ENCODE measurements at regions not wholly inside any gene's neighbourhood (a gene's known extent, or its start where the extent isn't known, plus 50 kb on each side); places are given as distances from the start of the nearest gene placed in this dataset.

DNA sequence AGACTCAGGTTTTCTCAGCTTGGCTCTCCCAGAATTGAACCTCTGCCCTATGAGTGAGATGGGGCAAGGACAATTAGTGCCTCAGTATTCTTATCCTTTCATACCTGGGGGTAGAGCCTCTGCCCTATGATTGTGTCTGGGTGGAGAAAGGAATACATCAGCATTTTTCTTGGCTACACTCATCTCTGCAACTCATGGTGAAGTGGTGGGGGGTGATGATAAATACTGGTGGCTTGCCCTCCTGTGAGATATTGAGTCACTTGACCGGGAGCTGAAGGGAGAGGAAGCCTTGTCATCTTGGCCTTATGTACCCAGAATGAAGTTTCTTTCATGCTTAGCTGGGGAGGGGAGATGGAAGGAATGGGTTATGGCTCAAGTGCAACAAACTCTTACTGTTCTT, 71.3 kb upstream of the ENOX2 start:
- H3K27ac Mint-ChIP-seq, result no peak overlapping the region
- peaks cover 8% of the 10 kb centered on the region for H3K27me3 Mint-ChIP-seq
- no peaks in the 10 kb centered on the region for H3K9me3 Mint-ChIP-seq (ENCODE audit: low read depth)
- no peak overlapping the region for H3K4me3 Mint-ChIP-seq
- H3K36me3 Mint-ChIP-seq, result no peaks in the 10 kb centered on the region
- ATAC-seq (no peak), DNase-seq (no peak)
- CTCF ChIA-PET, result no interaction called here
- H3K4me1 Mint-ChIP-seq, result no peaks in the 10 kb centered on the region

- H3K9me3 Mint-ChIP-seq (ENCODE audit: low read depth), result no peaks in the 10 kb centered on the region
- peaks cover 8% of the 10 kb centered on the region for H3K27me3 Mint-ChIP-seq
- DNase-seq (peak; percentile 42), ATAC-seq (no peak)
- H3K4me3 Mint-ChIP-seq, result no peak overlapping the region
- CTCF ChIA-PET, result no interaction called here
- H3K36me3 Mint-ChIP-seq, result no peaks in the 10 kb centered on the region
- no peaks in the 10 kb centered on the region for H3K4me1 Mint-ChIP-seq
- no peak overlapping the region for H3K27ac Mint-ChIP-seq
Observed at GRCh38 chrX:130975947-130976346, 72.9 kb upstream of the ENOX2 start.

DNA sequence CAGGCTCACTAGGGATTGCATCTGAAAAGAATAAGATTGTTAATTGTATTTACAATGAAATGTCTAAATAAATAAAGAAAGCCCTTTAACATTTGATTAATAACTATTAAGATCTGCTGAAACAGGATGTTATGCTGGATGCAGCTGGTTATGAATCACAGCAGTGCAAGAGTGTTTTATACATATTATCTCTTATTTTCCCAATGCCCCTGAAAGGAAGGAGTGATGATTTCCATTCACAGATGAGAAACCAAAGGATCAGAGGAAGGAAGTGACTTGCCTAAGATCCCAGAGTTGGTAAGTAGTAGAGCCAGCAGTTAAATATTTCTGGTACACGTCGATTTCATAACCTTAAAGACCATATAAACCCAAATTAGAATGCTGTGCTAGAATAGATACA, 76.3 kb upstream of the ARHGAP36 start:
- Mint-ChIP-seq H3K4me3 (no peak overlapping the region), H3K36me3 (no peaks in the 10 kb centered on the region), H3K27ac (no peak overlapping the region), H3K4me1 (no peaks in the 10 kb centered on the region), H3K27me3 (no peaks in the 10 kb centered on the region), H3K9me3 (ENCODE audit: low read depth) (no peaks in the 10 kb centered on the region)
- DNase-seq (no peak), ATAC-seq (no peak)
- CTCF ChIA-PET, result no interaction called here

GRCh38 chrX:130984782-130985181, 73.4 kb upstream of the ARHGAP36 start:
- Mint-ChIP-seq H3K4me3 (no peak overlapping the region), H3K4me1 (no peaks in the 10 kb centered on the region)

DNA sequence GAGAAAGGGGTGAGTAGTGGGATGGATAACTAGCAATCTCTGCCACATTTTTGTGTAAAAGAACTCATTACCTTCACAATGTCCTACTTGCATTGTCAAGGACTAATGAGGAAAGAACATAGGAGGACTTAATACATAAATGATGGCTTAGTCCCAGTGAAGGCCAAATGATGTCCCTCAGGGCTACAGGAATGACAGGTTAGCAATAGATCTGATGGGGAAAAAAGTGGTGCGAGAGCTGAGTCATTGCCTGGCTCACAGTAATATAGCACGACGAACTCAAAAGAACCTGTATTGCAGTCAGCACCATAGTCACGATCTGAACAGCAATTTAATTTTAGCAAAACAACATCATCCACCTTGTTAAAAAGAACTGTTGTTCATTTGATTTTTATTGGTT, 70.9 kb upstream of the ARHGAP36 start:
- H3K9me3 Mint-ChIP-seq (ENCODE audit: low read depth), result no peaks in the 10 kb centered on the region
- H3K4me3 Mint-ChIP-seq, result no peak overlapping the region
- peaks cover under 1% of the 10 kb centered on the region for H3K27me3 Mint-ChIP-seq
- no peaks in the 10 kb centered on the region for H3K4me1 Mint-ChIP-seq
- ATAC-seq (no peak), DNase-seq (no peak)
- CTCF ChIA-PET, result no interaction called here
- H3K27ac Mint-ChIP-seq, result no peak overlapping the region
- no peaks in the 10 kb centered on the region for H3K36me3 Mint-ChIP-seq

More at GRCh38 chrX:130984782-130985181, 73.4 kb upstream of the ARHGAP36 start:
- CTCF ChIA-PET, result no interaction called here
- DNase-seq (no peak), ATAC-seq (no peak)
- H3K27ac Mint-ChIP-seq, result no peak overlapping the region
- H3K27me3 Mint-ChIP-seq, result no peaks in the 10 kb centered on the region
- H3K9me3 Mint-ChIP-seq (ENCODE audit: low read depth), result no peaks in the 10 kb centered on the region
- no peaks in the 10 kb centered on the region for H3K36me3 Mint-ChIP-seq

- H3K27me3 Mint-ChIP-seq, result peaks cover 8% of the 10 kb centered on the region
- H3K4me1 Mint-ChIP-seq, result no peaks in the 10 kb centered on the region
Observed at GRCh38 chrX:130990723-130991122, 67.4 kb upstream of the ARHGAP36 start.

GRCh38 chrX:130994671-130995070, 63.5 kb upstream of the ARHGAP36 start:
- Mint-ChIP-seq H3K4me3 (no peak overlapping the region), H3K27me3 (peaks cover 11% of the 10 kb centered on the region), H3K27ac (no peak overlapping the region), H3K4me1 (no peaks in the 10 kb centered on the region), H3K9me3 (ENCODE audit: low read depth) (no peaks in the 10 kb centered on the region), H3K36me3 (no peaks in the 10 kb centered on the region)
- CTCF ChIA-PET, result no interaction called here
- no peak for ATAC-seq
- no peak for DNase-seq

More at GRCh38 chrX:130990723-130991122, 67.4 kb upstream of the ARHGAP36 start:
- CTCF ChIA-PET, result interaction anchor here (0.9 kb wide), 1 partner anchor 415 kb away, joined by 3 read pairs; no protein-coding TSS in a partner anchor
- H3K36me3 Mint-ChIP-seq, result no peaks in the 10 kb centered on the region
- DNase-seq, result no peak
- H3K9me3 Mint-ChIP-seq (ENCODE audit: low read depth), result no peaks in the 10 kb centered on the region
- H3K27ac Mint-ChIP-seq, result no peak overlapping the region
- no peak for ATAC-seq
- no peak overlapping the region for H3K4me3 Mint-ChIP-seq

DNA sequence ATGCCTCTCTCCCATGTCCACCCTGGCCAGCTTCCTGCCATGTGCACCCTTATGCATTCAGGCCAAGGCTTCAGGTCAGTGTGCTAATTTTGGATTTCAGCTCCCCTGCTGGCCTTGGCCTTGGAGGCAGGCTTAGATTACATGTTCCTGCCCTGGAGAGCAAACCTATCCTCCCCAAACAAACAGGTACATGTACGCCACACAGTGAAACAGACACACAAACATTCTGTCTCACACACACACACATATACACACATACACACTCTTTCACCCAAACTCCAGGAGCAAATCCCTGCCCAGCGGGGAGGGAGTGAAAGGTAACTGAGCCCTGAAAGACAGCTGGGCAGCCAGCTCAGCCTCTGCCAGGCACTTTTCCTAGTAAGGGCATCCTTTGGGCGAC, 62.7 kb upstream of the ARHGAP36 start:
- H3K36me3 Mint-ChIP-seq, result no peaks in the 10 kb centered on the region
- CTCF ChIA-PET, result interaction anchor here (1.9 kb wide), 1 partner anchor 18 kb away, joined by 5 read pairs; no protein-coding TSS in a partner anchor
- no peaks in the 10 kb centered on the region for H3K4me1 Mint-ChIP-seq
- H3K27ac Mint-ChIP-seq, result no peak overlapping the region
- no peak for DNase-seq
- H3K27me3 Mint-ChIP-seq, result peaks cover 11% of the 10 kb centered on the region
- no peak overlapping the region for H3K4me3 Mint-ChIP-seq
- no peaks in the 10 kb centered on the region for H3K9me3 Mint-ChIP-seq (ENCODE audit: low read depth)
- ATAC-seq, result no peak

DNA sequence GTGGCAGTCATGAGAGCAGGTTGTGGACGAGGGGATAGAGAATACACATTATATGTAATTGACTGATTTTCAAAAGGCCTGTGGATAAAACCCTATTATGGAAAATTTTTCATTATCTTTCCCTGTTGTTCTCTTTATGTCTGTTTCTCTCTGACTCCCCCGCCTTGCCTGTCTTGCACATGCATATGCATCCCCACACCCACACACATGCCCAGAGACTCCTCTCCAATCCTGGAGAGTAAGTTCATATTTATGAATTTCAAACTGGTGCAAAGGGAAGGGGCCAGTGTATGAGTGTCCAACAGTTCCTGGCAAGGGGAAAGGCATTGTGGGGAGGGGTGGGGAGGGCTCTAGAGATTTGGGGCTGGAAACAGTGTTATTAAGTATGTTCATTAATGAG, 60.8 kb upstream of the ARHGAP36 start:
- Mint-ChIP-seq H3K27ac (no peak overlapping the region), H3K9me3 (ENCODE audit: low read depth) (no peaks in the 10 kb centered on the region), H3K27me3 (peaks cover 9% of the 10 kb centered on the region), H3K36me3 (no peaks in the 10 kb centered on the region), H3K4me3 (no peak overlapping the region), H3K4me1 (no peaks in the 10 kb centered on the region)
- ATAC-seq, result no peak
- DNase-seq, result no peak
- CTCF ChIA-PET, result no interaction called here

- peaks cover 3% of the 10 kb centered on the region for H3K27me3 Mint-ChIP-seq
- DNase-seq, result no peak
- CTCF ChIA-PET, result no interaction called here
- no peak overlapping the region for H3K4me3 Mint-ChIP-seq
- no peaks in the 10 kb centered on the region for H3K36me3 Mint-ChIP-seq
- H3K9me3 Mint-ChIP-seq (ENCODE audit: low read depth), result no peaks in the 10 kb centered on the region
- H3K4me1 Mint-ChIP-seq, result no peaks in the 10 kb centered on the region
- no peak for ATAC-seq
- no peak overlapping the region for H3K27ac Mint-ChIP-seq
Observed at GRCh38 chrX:130999360-130999759, 58.8 kb upstream of the ARHGAP36 start.
